ENCODE measurements at regions not wholly inside any gene's neighbourhood (a gene's known extent, or its start where the extent isn't known, plus 50 kb on each side); places are given as distances from the start of the nearest gene placed in this dataset.

DNA sequence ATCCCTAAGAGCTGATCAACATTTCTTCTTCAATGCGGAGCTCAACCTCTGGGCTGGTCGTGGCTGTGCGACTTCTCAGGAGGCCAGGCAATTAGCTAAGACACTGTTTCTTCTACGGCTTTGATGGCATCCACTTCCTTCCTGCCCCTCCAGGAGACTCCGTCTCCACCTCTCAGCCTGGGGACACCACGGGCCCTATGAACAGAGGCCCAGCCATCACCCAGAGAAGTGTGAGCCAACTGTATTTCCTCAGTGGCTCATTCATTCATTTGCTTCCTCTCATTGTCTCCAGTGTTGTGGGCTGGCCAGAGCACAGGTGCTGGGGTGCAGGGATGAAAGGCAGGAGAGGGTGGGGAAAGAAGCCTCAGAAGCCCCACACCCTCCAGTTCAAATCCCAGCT lies 51.8 kb upstream of the APCDD1L start:
- DNase-seq (ENCODE audit: low spot score in 2 of 2) (no peak), FAIRE-seq (no peak)

DNA sequence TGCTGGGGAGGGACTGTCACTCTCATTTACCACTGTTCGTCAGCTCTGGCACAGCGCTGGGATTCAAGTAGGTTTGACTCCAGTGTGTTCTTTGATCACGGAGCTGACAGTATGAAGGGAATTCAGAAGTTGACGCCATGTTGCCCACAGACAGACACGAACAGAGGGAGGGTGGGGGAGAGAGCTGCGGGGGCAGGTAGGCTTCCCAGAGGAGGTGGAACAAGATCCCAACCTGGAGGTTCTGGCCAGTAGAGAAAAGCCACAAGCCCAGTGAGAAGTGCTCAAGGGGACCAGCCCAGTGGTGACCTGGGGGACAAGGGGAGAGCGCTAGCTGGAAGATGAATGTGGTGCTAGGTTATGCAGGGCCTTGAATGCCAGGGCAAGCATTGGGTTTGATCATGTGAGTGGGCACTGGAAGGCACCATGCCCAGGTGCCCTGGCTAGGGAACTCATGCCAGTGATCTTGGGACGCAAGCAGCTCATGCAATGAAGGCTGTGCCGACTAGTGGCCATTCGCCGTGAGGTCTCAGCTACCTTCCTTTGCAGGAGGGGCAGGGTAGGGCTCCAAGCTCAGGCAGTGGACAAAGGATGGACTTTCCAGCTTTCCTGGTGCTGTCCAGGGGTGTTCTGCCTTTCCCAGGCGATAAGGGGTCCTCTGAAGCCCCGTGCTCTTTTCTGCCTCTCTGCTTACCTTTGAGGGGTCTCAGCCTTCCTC lies 50.4 kb upstream of the APCDD1L start:
- DNase-seq (ENCODE audit: low spot score in 2 of 2): no peak
- no peak for FAIRE-seq

All from frontal cortex (tissue), 3 donors.